Subcutaneous abdominal adipose tissue (tissue), 5 donors: ENCODE measurements at regions not wholly inside any gene's neighbourhood (a gene's known extent, or its start where the extent isn't known, plus 50 kb on each side); places are given as distances from the start of the nearest gene placed in this dataset.

Experiments
- H3K27ac ChIP-seq: one replicate; pipeline ENCODE4 v1.7.0; 2013; ENCODE audit warnings: low read depth, mild to moderate bottlenecking, inconsistent platforms, low read length, moderate library complexity
- H3K27me3 ChIP-seq, 5 donors: one replicate each; pipeline ENCODE4 v1.7.0; 2013; ENCODE audit warnings: low read length in 5 of 5, inconsistent platforms in 1 of 5; ENCODE audit not compliant: control insufficient read depth in 5 of 5, insufficient read depth in 4 of 5
- H3K36me3 ChIP-seq, 5 donors: one replicate each; pipeline ENCODE4 v1.7.0; 2013; ENCODE audit warnings: low read length in 5 of 5; ENCODE audit not compliant: control insufficient read depth in 5 of 5, insufficient read depth in 5 of 5
- H3K4me1 ChIP-seq, 5 donors: one replicate each; pipeline ENCODE4 v1.7.0; 2013; ENCODE audit warnings: low read length in 5 of 5, mild to moderate bottlenecking in 3 of 5, moderate library complexity in 1 of 5; ENCODE audit not compliant: control insufficient read depth in 5 of 5, insufficient read depth in 5 of 5
- H3K4me3 ChIP-seq, 5 donors: one replicate each; pipeline ENCODE4 v1.7.0; 2013; ENCODE audit warnings: low read length in 5 of 5, low read depth in 1 of 5
- H3K9ac ChIP-seq, 5 donors: one replicate each; pipeline ENCODE4 v1.7.0; 2013; ENCODE audit warnings: low read length in 5 of 5, mild to moderate bottlenecking in 4 of 5, moderate library complexity in 3 of 5
- H3K9me3 ChIP-seq, 5 donors: one replicate each; pipeline ENCODE4 v1.7.0; 2013; ENCODE audit warnings: low read length in 5 of 5; ENCODE audit not compliant: control insufficient read depth in 5 of 5
- donor health status: healthy.
- donor health status: healthy.
- donor health status: healthy.
- donor health status: healthy.
- donor health status: healthy.

- Histone ChIP-seq H3K4me3 (no peak overlapping the region), H3K27me3 (no peaks in the 10 kb centered on the region), H3K9me3 (peaks cover 0 to 1% (median 0%) of the 10 kb centered on the region in 5 donors), H3K4me1 (no peaks in the 10 kb centered on the region), H3K9ac (no peak overlapping the region), H3K27ac (no peak overlapping the region), H3K36me3 (no peaks in the 10 kb centered on the region)
These were observed 378.6 kb upstream of the CWC22 start for GRCh38 chr2:180385601-180386201.

GRCh38 chr2:180376066-180376465 is 369.0 kb upstream of the CWC22 start:
- H3K9me3 ChIP-seq: peaks cover 0 to 3% (median 0%) of the 10 kb centered on the region in 5 donors
- H3K36me3 ChIP-seq: no peaks in the 10 kb centered on the region
- no peak overlapping the region for H3K27ac ChIP-seq
- H3K4me3 ChIP-seq: no peak overlapping the region
- H3K4me1 ChIP-seq: no peaks in the 10 kb centered on the region
- no peaks in the 10 kb centered on the region for H3K27me3 ChIP-seq
- H3K9ac ChIP-seq: no peak overlapping the region

GRCh38 chr2:180374502-180375281 is 367.6 kb upstream of the CWC22 start:
- H3K9me3 ChIP-seq: no peaks in the 10 kb centered on the region
- no peaks in the 10 kb centered on the region for H3K27me3 ChIP-seq
- H3K36me3 ChIP-seq: no peaks in the 10 kb centered on the region
- no peaks in the 10 kb centered on the region for H3K4me1 ChIP-seq
- no peak overlapping the region for H3K27ac ChIP-seq
- no peak overlapping the region for H3K4me3 ChIP-seq
- H3K9ac ChIP-seq: no peak overlapping the region

GRCh38 chr2:180370511-180371205 is 363.6 kb upstream of the CWC22 start:
- Histone ChIP-seq H3K36me3 (no peaks in the 10 kb centered on the region), H3K4me1 (no peaks in the 10 kb centered on the region), H3K27ac (no peak overlapping the region), H3K9ac (no peak overlapping the region), H3K9me3 (no peaks in the 10 kb centered on the region), H3K27me3 (no peaks in the 10 kb centered on the region), H3K4me3 (no peak overlapping the region)

GRCh38 chr2:180368881-180369280 is 361.8 kb upstream of the CWC22 start:
- Histone ChIP-seq H3K9me3 (no peaks in the 10 kb centered on the region), H3K27me3 (no peaks in the 10 kb centered on the region), H3K4me3 (no peak overlapping the region), H3K27ac (no peak overlapping the region), H3K36me3 (no peaks in the 10 kb centered on the region), H3K4me1 (no peaks in the 10 kb centered on the region), H3K9ac (no peak overlapping the region)

- no peaks in the 10 kb centered on the region for H3K36me3 ChIP-seq
- no peaks in the 10 kb centered on the region for H3K27me3 ChIP-seq
- H3K4me3 ChIP-seq: no peak overlapping the region
- H3K9me3 ChIP-seq: no peaks in the 10 kb centered on the region
- no peak overlapping the region for H3K27ac ChIP-seq
- no peak overlapping the region for H3K9ac ChIP-seq
- H3K4me1 ChIP-seq: no peaks in the 10 kb centered on the region
These were observed 360.7 kb upstream of the CWC22 start for GRCh38 chr2:180367815-180368214.

GRCh38 chr2:180366481-180366880 is 359.4 kb upstream of the CWC22 start:
- Histone ChIP-seq H3K9me3 (no peaks in the 10 kb centered on the region), H3K36me3 (no peaks in the 10 kb centered on the region), H3K4me3 (no peak overlapping the region), H3K4me1 (no peaks in the 10 kb centered on the region), H3K27me3 (no peaks in the 10 kb centered on the region), H3K27ac (no peak overlapping the region), H3K9ac (no peak overlapping the region)

GRCh38 chr2:180364719-180365118 is 357.6 kb upstream of the CWC22 start:
- H3K4me1 ChIP-seq: no peaks in the 10 kb centered on the region
- H3K27me3 ChIP-seq: no peaks in the 10 kb centered on the region
- no peaks in the 10 kb centered on the region for H3K9me3 ChIP-seq
- no peaks in the 10 kb centered on the region for H3K36me3 ChIP-seq
- no peak overlapping the region for H3K4me3 ChIP-seq
- H3K9ac ChIP-seq: no peak overlapping the region
- H3K27ac ChIP-seq: no peak overlapping the region

GRCh38 chr2:180360283-180360618 is 353.2 kb upstream of the CWC22 start:
- no peak overlapping the region for H3K9ac ChIP-seq
- no peaks in the 10 kb centered on the region for H3K27me3 ChIP-seq
- H3K9me3 ChIP-seq: no peaks in the 10 kb centered on the region
- H3K4me3 ChIP-seq: no peak overlapping the region
- no peaks in the 10 kb centered on the region for H3K4me1 ChIP-seq
- H3K36me3 ChIP-seq: no peaks in the 10 kb centered on the region
- no peak overlapping the region for H3K27ac ChIP-seq

GRCh38 chr2:180359522-180360282 is 352.6 kb upstream of the CWC22 start:
- no peaks in the 10 kb centered on the region for H3K4me1 ChIP-seq
- no peaks in the 10 kb centered on the region for H3K9me3 ChIP-seq
- no peak overlapping the region for H3K27ac ChIP-seq
- H3K36me3 ChIP-seq: no peaks in the 10 kb centered on the region
- no peaks in the 10 kb centered on the region for H3K27me3 ChIP-seq
- H3K9ac ChIP-seq: no peak overlapping the region
- H3K4me3 ChIP-seq: no peak overlapping the region
